ENCODE measurements at regions not wholly inside any gene's neighbourhood (a gene's known extent, or its start where the extent isn't known, plus 50 kb on each side); places are given as distances from the start of the nearest gene placed in this dataset.

DNA sequence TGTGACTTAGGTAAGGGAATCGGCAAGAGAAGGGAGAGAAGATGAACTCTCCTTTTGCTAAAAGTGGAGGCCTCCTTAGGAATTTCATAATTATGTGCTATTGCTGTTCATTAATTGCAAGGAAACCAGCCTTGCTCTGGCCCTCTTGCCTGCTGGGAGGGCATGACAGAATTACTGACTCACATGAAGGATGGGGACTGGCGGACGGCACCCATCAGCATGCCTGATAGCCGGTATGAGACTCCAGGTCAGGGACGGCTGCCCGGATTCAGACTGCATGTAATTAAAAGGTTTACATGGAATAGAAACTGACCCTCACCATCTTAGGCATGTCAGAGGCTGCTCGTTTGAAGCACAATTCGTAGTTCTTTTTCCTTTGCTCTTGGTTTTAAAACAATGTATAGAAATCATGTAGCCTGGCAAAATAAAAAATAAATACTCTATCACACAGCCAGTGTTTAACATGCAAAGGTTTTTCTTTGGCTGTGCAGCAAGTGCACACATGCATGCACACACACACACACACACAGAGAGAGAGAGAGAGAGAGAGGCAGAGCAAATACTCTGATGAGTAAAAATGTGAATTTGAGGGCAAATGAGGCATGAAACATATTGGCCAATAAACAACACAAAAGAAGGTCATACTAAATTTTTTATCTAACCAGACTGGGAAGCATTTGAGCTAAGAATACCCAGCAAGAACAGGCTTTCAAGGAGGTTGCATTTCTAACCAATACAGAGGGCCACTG lies 82.7 kb downstream of the FOXB1 start:
- Mint-ChIP-seq H3K36me3 (ENCODE audit: low read depth) (no peaks in the 10 kb centered on the region), H3K4me1 (no peaks in the 10 kb centered on the region), H3K27ac (no peak overlapping the region), H3K9me3 (no peaks in the 10 kb centered on the region), H3K4me3 (no peak overlapping the region), H3K27me3 (peaks cover 9% of the 10 kb centered on the region)
- TF ChIP-seq, protein P1, sequence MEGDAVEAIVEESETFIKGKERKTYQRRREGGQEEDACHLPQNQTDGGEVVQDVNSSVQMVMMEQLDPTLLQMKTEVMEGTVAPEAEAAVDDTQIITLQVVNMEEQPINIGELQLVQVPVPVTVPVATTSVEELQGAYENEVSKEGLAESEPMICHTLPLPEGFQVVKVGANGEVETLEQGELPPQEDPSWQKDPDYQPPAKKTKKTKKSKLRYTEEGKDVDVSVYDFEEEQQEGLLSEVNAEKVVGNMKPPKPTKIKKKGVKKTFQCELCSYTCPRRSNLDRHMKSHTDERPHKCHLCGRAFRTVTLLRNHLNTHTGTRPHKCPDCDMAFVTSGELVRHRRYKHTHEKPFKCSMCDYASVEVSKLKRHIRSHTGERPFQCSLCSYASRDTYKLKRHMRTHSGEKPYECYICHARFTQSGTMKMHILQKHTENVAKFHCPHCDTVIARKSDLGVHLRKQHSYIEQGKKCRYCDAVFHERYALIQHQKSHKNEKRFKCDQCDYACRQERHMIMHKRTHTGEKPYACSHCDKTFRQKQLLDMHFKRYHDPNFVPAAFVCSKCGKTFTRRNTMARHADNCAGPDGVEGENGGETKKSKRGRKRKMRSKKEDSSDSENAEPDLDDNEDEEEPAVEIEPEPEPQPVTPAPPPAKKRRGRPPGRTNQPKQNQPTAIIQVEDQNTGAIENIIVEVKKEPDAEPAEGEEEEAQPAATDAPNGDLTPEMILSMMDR (IDR thresholded peaks at IDR 0.05), result no peak
- no peak for DNase-seq
- intact Hi-C loops (cut with micrococcal nuclease), result no loop called here
- ChIA-PET CTCF (no interaction called here), POLR2A (no interaction called here)
- ATAC-seq (ENCODE audit: low read depth), result no peak

DNA sequence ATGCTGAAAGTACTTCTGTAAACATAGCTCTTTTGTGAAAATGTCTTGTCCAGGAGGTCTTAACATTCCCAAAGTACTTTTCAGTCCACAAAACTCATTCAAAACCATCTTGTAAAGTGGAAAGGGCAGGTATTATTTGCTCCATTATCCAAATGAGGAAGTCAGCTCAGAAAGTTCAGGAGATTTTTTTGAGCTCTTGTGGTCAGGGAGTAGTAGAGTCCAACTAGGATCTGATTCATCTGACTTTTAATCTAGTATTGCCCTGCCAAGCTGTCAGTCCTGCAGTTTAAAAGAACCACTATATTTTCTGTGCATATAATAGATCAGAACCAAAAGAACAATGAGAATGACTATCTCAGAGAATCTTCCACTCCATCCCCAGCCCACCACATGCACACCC lies 83.5 kb downstream of the FOXB1 start:
- POLR2A ChIA-PET, result no interaction called here
- intact Hi-C loops (cut with micrococcal nuclease), result no loop called here
- Mint-ChIP-seq H3K27me3 (peaks cover 8% of the 10 kb centered on the region), H3K9me3 (no peaks in the 10 kb centered on the region), H3K36me3 (ENCODE audit: low read depth) (no peaks in the 10 kb centered on the region), H3K27ac (no peak overlapping the region), H3K4me3 (no peak overlapping the region), H3K4me1 (no peaks in the 10 kb centered on the region)
- ATAC-seq (ENCODE audit: low read depth) (no peak), DNase-seq (no peak)
- CTCF ChIA-PET, result no interaction called here
- TF ChIP-seq, protein P1 (IDR thresholded peaks at IDR 0.05), result no peak

DNA sequence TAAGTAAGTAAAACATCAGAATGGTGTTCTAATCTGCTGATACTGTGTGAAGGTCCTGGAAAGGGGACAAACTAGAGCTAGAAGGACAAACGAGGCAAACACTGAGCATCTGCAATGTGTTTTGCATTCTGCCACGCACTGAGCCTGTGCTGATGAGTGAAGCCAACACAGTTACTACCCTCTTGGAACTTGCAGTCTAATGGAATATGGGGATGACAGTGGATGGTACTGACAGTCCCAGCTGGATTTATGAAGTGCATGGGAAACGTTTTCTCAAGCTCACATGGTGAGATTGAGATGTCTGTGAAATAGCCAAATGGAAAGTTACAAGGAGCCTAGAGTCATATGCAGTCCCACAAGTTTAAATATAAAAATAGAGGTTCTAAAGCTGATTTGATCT lies 86.6 kb downstream of the FOXB1 start:
- H3K36me3 Mint-ChIP-seq (ENCODE audit: low read depth), result no peaks in the 10 kb centered on the region

DNA sequence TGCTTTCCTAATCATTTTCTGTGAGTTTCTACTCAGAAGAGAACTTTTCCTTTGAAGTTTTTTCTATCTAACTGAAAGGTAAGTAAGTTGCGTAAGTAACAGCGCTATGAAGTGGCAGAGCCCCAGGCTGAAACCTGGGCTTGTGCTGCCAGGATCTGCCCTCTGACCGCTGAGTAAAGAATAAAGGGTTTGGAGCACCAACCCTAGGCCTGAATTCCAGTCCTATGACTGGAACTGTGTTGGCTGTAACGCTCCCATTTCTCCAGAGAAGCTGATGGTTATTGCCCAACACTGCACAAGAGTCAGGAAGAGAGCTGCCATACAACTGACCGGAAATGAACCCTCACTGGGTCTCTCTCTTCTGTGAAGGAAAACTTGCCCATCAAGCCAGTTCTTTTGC lies 87.0 kb downstream of the FOXB1 start:
- DNase-seq, result no peak
- Mint-ChIP-seq H3K4me3 (no peak overlapping the region), H3K9me3 (no peaks in the 10 kb centered on the region), H3K27ac (no peak overlapping the region), H3K36me3 (ENCODE audit: low read depth) (no peaks in the 10 kb centered on the region), H3K27me3 (peaks cover 8% of the 10 kb centered on the region), H3K4me1 (no peaks in the 10 kb centered on the region)
- ATAC-seq (ENCODE audit: low read depth), result no peak
- TF ChIP-seq, protein P1 (IDR thresholded peaks at IDR 0.05), result no peak
- ChIA-PET CTCF (no interaction called here), POLR2A (no interaction called here)
- intact Hi-C loops (cut with micrococcal nuclease), result no loop called here

More for the DNA sequence above, 86.6 kb downstream of the FOXB1 start:
- Mint-ChIP-seq H3K9me3 (no peaks in the 10 kb centered on the region), H3K27me3 (peaks cover 8% of the 10 kb centered on the region), H3K4me1 (no peaks in the 10 kb centered on the region), H3K4me3 (no peak overlapping the region), H3K27ac (no peak overlapping the region)
- intact Hi-C loops (cut with micrococcal nuclease), result no loop called here
- ATAC-seq (ENCODE audit: low read depth) (no peak), DNase-seq (no peak)
- ChIA-PET CTCF (no interaction called here), POLR2A (no interaction called here)
- TF ChIP-seq, protein P1 (IDR thresholded peaks at IDR 0.05), result no peak

DNA sequence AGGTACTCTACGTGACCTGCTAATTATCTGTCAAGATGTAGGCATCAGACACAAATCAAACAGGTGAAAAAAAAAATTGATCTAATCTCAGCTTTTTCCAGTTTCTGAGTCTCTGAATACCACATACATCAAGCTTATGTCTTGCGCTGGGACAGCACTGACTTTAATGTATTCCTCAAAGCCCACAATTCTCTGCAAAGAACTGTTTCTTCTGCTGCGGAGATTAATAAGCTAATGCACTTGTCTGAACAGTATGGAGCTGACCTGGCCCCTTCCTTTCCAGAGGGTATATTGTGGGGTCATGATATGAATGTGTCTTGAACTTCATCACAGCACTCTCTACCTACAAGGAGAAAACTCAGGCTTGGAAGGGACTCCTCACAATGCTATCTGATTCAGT lies 87.8 kb downstream of the FOXB1 start:
- H3K36me3 Mint-ChIP-seq (ENCODE audit: low read depth), result no peaks in the 10 kb centered on the region
- DNase-seq (no peak), ATAC-seq (ENCODE audit: low read depth) (no peak)
- no peak overlapping the region for H3K4me3 Mint-ChIP-seq
- no peak overlapping the region for H3K27ac Mint-ChIP-seq
- H3K4me1 Mint-ChIP-seq, result no peaks in the 10 kb centered on the region
- intact Hi-C loops (cut with micrococcal nuclease), result no loop called here
- ChIA-PET POLR2A (no interaction called here), CTCF (no interaction called here)
- peaks cover 7% of the 10 kb centered on the region for H3K9me3 Mint-ChIP-seq
- TF ChIP-seq, protein P1 (IDR thresholded peaks at IDR 0.05), result no peak
- peaks cover 14% of the 10 kb centered on the region for H3K27me3 Mint-ChIP-seq

All from activated B cell treated with CpG ODN at 0.5 μM for 24 hours (primary cell).